Stomach (tissue), 4 donors: ENCODE measurements at regions not wholly inside any gene's neighbourhood (a gene's known extent, or its start where the extent isn't known, plus 50 kb on each side); places are given as distances from the start of the nearest gene placed in this dataset.

ENCODE experiments used
- EP300 ChIP-seq: sonication (generic); formaldehyde crosslinking; IDR thresholded peaks from one replicate; pipeline ENCODE4 v1.6.1; 2017; ENCODE audit warnings: antibody characterized with exemption
- POLR2A ChIP-seq, 4 donors: fragments of 450-650 bp; IDR thresholded peaks; one replicate each; pipeline ENCODE4 v1.6.1; 2016; ENCODE audit warnings: antibody characterized with exemption in 4 of 4, control low read depth in 2 of 4, mild to moderate bottlenecking in 1 of 4, moderate library complexity in 1 of 4
- POLR2AphosphoS5 ChIP-seq, 3 donors: sonication (generic); formaldehyde crosslinking; IDR thresholded peaks; one replicate each; pipeline ENCODE4 v1.6.1; 2016; ENCODE audit warnings: antibody characterized with exemption in 3 of 3
- TF ChIP-seq, protein P1 (sequence below), 7 experiments: fragments of 450-650 bp in 4 of 7; fragments of 200-600 bp in 3 of 7; sonication (generic) in 3 of 7; IDR thresholded peaks; one replicate each; pipeline ENCODE4 v1.5.1; 2016 to 2019; ENCODE audit warnings: antibody characterized with exemption in 7 of 7, control low read depth in 2 of 7, mild to moderate bottlenecking in 1 of 7

DNA sequence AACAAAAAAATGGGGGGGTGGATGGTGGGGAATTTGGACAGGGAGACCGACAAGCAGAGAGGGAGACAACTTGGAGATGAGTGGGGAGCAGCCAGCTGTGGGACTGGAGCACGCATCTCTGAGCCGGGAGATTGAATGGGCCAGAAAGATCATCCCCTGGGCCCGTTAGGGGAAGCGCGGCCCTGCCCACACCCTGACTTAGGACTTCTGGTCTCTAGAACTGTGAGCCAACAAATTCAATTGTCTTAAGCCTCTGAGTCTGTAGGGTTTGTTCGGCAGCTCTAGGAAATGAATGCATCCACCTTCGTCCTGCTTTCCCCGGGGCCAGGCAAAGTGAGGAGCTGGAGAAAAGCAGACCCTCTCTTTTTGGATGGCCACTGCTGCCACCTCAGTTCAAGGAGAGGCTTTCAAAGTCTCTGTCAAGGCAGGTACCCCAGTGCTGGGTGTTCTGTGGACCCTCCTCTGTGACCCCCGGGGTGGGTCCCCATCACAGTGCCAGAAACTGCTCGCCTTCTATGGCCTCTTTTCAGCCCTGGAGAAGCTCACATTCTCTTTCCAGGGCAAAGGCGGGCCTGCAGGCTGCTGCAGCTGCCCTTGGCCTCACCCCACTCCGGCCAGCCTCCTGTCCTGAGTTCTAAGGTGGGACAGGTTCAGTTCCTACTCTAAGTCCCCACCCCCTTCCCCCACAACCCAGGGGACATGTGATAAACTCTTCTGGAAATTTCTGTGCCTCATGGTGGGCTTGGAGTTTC lies 423.2 kb downstream of the RPS24 start:
- TF ChIP-seq POLR2AphosphoS5 (IDR thresholded peaks at IDR 0.05) (no peak), POLR2A (IDR thresholded peaks at IDR 0.05) (no peak), EP300 (no peak)
- TF ChIP-seq, protein P1, sequence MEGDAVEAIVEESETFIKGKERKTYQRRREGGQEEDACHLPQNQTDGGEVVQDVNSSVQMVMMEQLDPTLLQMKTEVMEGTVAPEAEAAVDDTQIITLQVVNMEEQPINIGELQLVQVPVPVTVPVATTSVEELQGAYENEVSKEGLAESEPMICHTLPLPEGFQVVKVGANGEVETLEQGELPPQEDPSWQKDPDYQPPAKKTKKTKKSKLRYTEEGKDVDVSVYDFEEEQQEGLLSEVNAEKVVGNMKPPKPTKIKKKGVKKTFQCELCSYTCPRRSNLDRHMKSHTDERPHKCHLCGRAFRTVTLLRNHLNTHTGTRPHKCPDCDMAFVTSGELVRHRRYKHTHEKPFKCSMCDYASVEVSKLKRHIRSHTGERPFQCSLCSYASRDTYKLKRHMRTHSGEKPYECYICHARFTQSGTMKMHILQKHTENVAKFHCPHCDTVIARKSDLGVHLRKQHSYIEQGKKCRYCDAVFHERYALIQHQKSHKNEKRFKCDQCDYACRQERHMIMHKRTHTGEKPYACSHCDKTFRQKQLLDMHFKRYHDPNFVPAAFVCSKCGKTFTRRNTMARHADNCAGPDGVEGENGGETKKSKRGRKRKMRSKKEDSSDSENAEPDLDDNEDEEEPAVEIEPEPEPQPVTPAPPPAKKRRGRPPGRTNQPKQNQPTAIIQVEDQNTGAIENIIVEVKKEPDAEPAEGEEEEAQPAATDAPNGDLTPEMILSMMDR (IDR thresholded peaks at IDR 0.05), result no peak
